Peyer's patch (tissue), 4 donors: ENCODE measurements at regions not wholly inside any gene's neighbourhood (a gene's known extent, or its start where the extent isn't known, plus 50 kb on each side); places are given as distances from the start of the nearest gene placed in this dataset.

Source experiments
- POLR2A ChIP-seq, 2 donors: fragments of 450-650 bp; IDR thresholded peaks; one replicate each; pipeline ENCODE4 v1.5.1; 2017; ENCODE audit warnings: antibody characterized with exemption in 2 of 2, mild to moderate bottlenecking in 2 of 2, moderate library complexity in 2 of 2
- TF ChIP-seq, protein P1 (sequence below), 6 experiments: fragments of 450-650 bp in 4 of 6; fragments of 200-600 bp in 2 of 6; sonication (generic) in 1 of 6; IDR thresholded peaks; one replicate each; pipeline ENCODE4 v1.5.1; 2017 to 2019; ENCODE audit warnings: antibody characterized with exemption in 6 of 6, mild to moderate bottlenecking in 3 of 6, moderate library complexity in 1 of 6

DNA sequence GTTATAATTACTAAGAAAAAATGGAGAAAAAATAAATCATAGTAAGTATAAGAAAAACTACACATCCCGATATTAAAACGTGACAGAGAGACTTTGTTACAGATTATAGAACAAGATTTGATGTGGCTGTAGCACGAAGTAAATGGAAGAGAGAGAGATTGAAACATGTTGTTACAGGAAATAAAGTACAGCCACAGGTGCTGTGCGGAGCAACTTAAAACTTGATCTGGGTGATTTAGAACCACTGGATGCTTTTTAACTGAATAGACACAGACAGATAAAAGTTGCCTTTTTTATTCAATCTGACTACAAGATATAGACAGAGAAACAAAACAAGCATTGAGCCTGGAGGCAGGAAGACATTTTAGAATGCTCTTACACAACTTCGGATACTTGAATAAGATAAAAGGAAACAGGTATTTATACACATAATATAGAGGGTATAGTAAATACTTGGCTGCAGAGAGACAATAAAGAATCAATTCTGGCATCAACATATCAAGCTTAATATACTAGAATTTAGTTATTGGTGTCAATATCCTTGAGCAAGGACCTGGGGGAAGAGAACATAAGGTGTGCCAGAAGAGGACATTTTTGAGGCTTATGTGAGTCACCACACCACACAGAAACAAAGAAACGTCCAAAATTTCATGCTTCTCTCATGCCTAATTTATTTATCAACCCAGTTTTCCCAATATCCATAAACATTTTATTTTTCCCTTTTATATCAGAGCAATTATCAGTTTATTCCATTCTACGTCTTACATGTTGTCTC lies 548.5 kb downstream of the SLITRK1 start:
- TF ChIP-seq, protein P1, sequence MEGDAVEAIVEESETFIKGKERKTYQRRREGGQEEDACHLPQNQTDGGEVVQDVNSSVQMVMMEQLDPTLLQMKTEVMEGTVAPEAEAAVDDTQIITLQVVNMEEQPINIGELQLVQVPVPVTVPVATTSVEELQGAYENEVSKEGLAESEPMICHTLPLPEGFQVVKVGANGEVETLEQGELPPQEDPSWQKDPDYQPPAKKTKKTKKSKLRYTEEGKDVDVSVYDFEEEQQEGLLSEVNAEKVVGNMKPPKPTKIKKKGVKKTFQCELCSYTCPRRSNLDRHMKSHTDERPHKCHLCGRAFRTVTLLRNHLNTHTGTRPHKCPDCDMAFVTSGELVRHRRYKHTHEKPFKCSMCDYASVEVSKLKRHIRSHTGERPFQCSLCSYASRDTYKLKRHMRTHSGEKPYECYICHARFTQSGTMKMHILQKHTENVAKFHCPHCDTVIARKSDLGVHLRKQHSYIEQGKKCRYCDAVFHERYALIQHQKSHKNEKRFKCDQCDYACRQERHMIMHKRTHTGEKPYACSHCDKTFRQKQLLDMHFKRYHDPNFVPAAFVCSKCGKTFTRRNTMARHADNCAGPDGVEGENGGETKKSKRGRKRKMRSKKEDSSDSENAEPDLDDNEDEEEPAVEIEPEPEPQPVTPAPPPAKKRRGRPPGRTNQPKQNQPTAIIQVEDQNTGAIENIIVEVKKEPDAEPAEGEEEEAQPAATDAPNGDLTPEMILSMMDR (IDR thresholded peaks at IDR 0.05) = no peak
- no peak for TF ChIP-seq POLR2A (IDR thresholded peaks at IDR 0.05)
